Progenitor cell of endocrine pancreas (in vitro differentiated cells): ENCODE measurements at regions not wholly inside any gene's neighbourhood (a gene's known extent, or its start where the extent isn't known, plus 50 kb on each side); places are given as distances from the start of the nearest gene placed in this dataset.

Source experiments
- DNase-seq: peaks from one replicate; pipeline ENCODE4 v3.0.0; 2021; ENCODE audit warnings: low spot score; ENCODE audit not compliant: unreplicated experiment
- H3K27ac Mint-ChIP-seq: 2 replicates; pipeline ENCODE4 v1.8.0; 2021; ENCODE audit warnings: mild to moderate bottlenecking, moderate library complexity, mixed read lengths
- H3K27me3 Mint-ChIP-seq: 2 replicates; pipeline ENCODE4 v1.8.0; 2021; ENCODE audit warnings: mixed read lengths
- H3K36me3 Mint-ChIP-seq: 2 replicates; pipeline ENCODE4 v1.8.0; 2022; ENCODE audit warnings: mixed read lengths; ENCODE audit not compliant: insufficient read depth
- H3K4me1 Mint-ChIP-seq: 2 replicates; pipeline ENCODE4 v1.8.0; 2021; ENCODE audit warnings: low read depth, mixed read lengths
- H3K4me3 Mint-ChIP-seq: 2 replicates; pipeline ENCODE4 v1.8.0; 2021; ENCODE audit warnings: low read depth, mild to moderate bottlenecking, moderate library complexity, mixed read lengths
- H3K9me3 Mint-ChIP-seq: 2 replicates; pipeline ENCODE4 v1.8.0; 2021; ENCODE audit warnings: low read depth, mixed read lengths
- CTCF ChIP-seq: fragments of 200-600 bp; sonication (generic); IDR thresholded peaks from one replicate; pipeline ENCODE4 v1.5.0; 2021; ENCODE audit warnings: antibody characterized with exemption, mild to moderate bottlenecking; ENCODE audit not compliant: unreplicated experiment

- Mint-ChIP-seq H3K36me3 (no peaks in the 10 kb centered on the region), H3K27me3 (peaks cover 15% of the 10 kb centered on the region), H3K9me3 (no peaks in the 10 kb centered on the region), H3K27ac (no peak overlapping the region), H3K4me1 (no peaks in the 10 kb centered on the region), H3K4me3 (no peak overlapping the region)
- no peak for TF ChIP-seq CTCF
- no peak for DNase-seq
Measured at GRCh38 chr1:18041102-18041501, 66.5 kb upstream of the IGSF21 start.

- Mint-ChIP-seq H3K4me1 (no peaks in the 10 kb centered on the region), H3K27me3 (peaks cover 17% of the 10 kb centered on the region), H3K9me3 (no peaks in the 10 kb centered on the region), H3K36me3 (no peaks in the 10 kb centered on the region), H3K27ac (no peak overlapping the region), H3K4me3 (no peak overlapping the region)
- peak; percentile 28 for TF ChIP-seq CTCF
- DNase-seq, result no peak
Measured at GRCh38 chr1:18041685-18042355, 65.8 kb upstream of the IGSF21 start.

- no peak for TF ChIP-seq CTCF
- Mint-ChIP-seq H3K27ac (no peak overlapping the region), H3K27me3 (peaks cover 23% of the 10 kb centered on the region), H3K4me3 (no peak overlapping the region), H3K9me3 (no peaks in the 10 kb centered on the region), H3K36me3 (no peaks in the 10 kb centered on the region), H3K4me1 (no peaks in the 10 kb centered on the region)
- no peak for DNase-seq
Measured at GRCh38 chr1:18043871-18044270, 63.7 kb upstream of the IGSF21 start.

GRCh38 chr1:18045203-18045602 is 62.4 kb upstream of the IGSF21 start:
- H3K36me3 Mint-ChIP-seq, result no peaks in the 10 kb centered on the region
- H3K4me3 Mint-ChIP-seq, result no peak overlapping the region

GRCh38 chr1:18045621-18046020 is 62.0 kb upstream of the IGSF21 start:
- DNase-seq, result no peak
- Mint-ChIP-seq H3K36me3 (no peaks in the 10 kb centered on the region), H3K4me3 (no peak overlapping the region), H3K27ac (no peak overlapping the region), H3K4me1 (no peaks in the 10 kb centered on the region), H3K9me3 (peaks cover 4% of the 10 kb centered on the region), H3K27me3 (peaks cover 27% of the 10 kb centered on the region)
- no peak for TF ChIP-seq CTCF

More at GRCh38 chr1:18045203-18045602, 62.4 kb upstream of the IGSF21 start:
- no peaks in the 10 kb centered on the region for H3K4me1 Mint-ChIP-seq
- H3K27ac Mint-ChIP-seq, result no peak overlapping the region
- peaks cover 4% of the 10 kb centered on the region for H3K9me3 Mint-ChIP-seq
- no peak for DNase-seq
- H3K27me3 Mint-ChIP-seq, result peaks cover 27% of the 10 kb centered on the region
- TF ChIP-seq CTCF, result no peak
